Gastroesophageal sphincter (tissue), 3 donors: ENCODE measurements at regions not wholly inside any gene's neighbourhood (a gene's known extent, or its start where the extent isn't known, plus 50 kb on each side); places are given as distances from the start of the nearest gene placed in this dataset.

Experiments
- EP300 ChIP-seq: sonication (generic); formaldehyde crosslinking; IDR thresholded peaks from one replicate; pipeline ENCODE4 v1.6.1; 2017; ENCODE audit warnings: antibody characterized with exemption, mild to moderate bottlenecking
- POLR2A ChIP-seq, 2 donors: fragments of 450-650 bp; IDR thresholded peaks; one replicate each; pipeline ENCODE4 v1.6.1; 2017; ENCODE audit warnings: antibody characterized with exemption in 2 of 2, mild to moderate bottlenecking in 2 of 2, moderate library complexity in 1 of 2
- POLR2AphosphoS5 ChIP-seq: sonication (generic); formaldehyde crosslinking; IDR thresholded peaks from one replicate; pipeline ENCODE4 v1.6.1; 2017; ENCODE audit warnings: antibody characterized with exemption
- TF ChIP-seq, protein P1 (sequence below), 4 experiments: fragments of 200-600 bp in 2 of 4; fragments of 450-650 bp in 2 of 4; sonication (generic) in 1 of 4; IDR thresholded peaks; one replicate each; pipeline ENCODE4 v1.5.1; 2017 to 2019; ENCODE audit warnings: antibody characterized with exemption in 4 of 4, mild to moderate bottlenecking in 2 of 4, moderate library complexity in 2 of 4

DNA sequence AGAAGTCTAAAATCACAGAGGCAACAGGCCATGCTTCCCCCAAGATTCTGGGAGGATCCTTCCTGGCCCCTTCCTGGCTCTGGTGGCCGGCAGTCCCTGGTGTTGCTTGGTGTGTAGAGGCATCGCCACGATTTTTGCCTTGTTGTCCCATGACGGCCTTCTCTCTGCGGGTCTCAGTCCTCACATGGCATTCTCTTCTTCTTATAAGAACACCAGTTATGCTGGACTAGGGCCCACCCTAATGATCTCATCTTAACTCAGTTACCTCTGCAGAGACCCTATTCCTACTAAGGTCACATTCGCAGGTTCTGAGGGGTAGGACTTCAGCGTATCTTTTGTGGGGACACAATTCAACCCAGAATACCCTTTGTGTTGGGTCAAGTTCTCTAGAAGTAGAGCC, 168.0 kb downstream of the LINC00237 start:
- TF ChIP-seq, protein P1, sequence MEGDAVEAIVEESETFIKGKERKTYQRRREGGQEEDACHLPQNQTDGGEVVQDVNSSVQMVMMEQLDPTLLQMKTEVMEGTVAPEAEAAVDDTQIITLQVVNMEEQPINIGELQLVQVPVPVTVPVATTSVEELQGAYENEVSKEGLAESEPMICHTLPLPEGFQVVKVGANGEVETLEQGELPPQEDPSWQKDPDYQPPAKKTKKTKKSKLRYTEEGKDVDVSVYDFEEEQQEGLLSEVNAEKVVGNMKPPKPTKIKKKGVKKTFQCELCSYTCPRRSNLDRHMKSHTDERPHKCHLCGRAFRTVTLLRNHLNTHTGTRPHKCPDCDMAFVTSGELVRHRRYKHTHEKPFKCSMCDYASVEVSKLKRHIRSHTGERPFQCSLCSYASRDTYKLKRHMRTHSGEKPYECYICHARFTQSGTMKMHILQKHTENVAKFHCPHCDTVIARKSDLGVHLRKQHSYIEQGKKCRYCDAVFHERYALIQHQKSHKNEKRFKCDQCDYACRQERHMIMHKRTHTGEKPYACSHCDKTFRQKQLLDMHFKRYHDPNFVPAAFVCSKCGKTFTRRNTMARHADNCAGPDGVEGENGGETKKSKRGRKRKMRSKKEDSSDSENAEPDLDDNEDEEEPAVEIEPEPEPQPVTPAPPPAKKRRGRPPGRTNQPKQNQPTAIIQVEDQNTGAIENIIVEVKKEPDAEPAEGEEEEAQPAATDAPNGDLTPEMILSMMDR (IDR thresholded peaks at IDR 0.05), result no peak
- TF ChIP-seq POLR2A (IDR thresholded peaks at IDR 0.05), result no peak
- no peak for TF ChIP-seq POLR2AphosphoS5
- TF ChIP-seq EP300, result no peak
